ENCODE measurements at regions not wholly inside any gene's neighbourhood (a gene's known extent, or its start where the extent isn't known, plus 50 kb on each side); places are given as distances from the start of the nearest gene placed in this dataset.

DNA sequence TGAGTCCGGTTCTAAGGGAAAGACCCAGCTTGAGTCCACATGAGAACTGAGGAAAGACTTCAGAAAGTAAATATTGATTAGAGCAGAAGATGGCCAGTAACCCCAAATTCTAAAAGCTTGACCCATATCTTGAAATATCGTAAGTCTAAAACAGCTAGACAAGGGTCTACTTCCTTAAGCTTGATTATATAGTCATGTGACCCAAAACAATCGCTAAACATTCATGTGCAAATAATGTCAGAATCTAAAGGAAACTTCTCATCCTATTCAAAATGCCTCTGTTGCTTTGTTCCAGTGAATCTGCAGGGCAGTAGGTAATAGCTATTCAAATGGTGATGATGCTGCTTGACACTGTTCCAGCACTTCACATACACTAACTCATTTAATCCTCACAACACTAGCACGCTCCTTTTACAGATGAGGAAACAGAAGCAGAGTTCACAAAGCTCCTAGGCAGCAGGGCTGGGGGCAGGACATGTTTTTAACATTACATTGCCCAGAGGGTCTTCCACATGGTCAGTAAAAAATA lies 52.6 kb downstream of the TCF20 start:
- H3K4me3 ChIP-seq (ENCODE audit: low read depth, low read length), result no peak overlapping the region
- TF ChIP-seq, protein P1, sequence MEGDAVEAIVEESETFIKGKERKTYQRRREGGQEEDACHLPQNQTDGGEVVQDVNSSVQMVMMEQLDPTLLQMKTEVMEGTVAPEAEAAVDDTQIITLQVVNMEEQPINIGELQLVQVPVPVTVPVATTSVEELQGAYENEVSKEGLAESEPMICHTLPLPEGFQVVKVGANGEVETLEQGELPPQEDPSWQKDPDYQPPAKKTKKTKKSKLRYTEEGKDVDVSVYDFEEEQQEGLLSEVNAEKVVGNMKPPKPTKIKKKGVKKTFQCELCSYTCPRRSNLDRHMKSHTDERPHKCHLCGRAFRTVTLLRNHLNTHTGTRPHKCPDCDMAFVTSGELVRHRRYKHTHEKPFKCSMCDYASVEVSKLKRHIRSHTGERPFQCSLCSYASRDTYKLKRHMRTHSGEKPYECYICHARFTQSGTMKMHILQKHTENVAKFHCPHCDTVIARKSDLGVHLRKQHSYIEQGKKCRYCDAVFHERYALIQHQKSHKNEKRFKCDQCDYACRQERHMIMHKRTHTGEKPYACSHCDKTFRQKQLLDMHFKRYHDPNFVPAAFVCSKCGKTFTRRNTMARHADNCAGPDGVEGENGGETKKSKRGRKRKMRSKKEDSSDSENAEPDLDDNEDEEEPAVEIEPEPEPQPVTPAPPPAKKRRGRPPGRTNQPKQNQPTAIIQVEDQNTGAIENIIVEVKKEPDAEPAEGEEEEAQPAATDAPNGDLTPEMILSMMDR (conservative IDR thresholded peaks at IDR 0.05; ENCODE audit: low read depth, low read length), result no peak
- DNase-seq (ENCODE audit: low read depth), result no peak

DNA sequence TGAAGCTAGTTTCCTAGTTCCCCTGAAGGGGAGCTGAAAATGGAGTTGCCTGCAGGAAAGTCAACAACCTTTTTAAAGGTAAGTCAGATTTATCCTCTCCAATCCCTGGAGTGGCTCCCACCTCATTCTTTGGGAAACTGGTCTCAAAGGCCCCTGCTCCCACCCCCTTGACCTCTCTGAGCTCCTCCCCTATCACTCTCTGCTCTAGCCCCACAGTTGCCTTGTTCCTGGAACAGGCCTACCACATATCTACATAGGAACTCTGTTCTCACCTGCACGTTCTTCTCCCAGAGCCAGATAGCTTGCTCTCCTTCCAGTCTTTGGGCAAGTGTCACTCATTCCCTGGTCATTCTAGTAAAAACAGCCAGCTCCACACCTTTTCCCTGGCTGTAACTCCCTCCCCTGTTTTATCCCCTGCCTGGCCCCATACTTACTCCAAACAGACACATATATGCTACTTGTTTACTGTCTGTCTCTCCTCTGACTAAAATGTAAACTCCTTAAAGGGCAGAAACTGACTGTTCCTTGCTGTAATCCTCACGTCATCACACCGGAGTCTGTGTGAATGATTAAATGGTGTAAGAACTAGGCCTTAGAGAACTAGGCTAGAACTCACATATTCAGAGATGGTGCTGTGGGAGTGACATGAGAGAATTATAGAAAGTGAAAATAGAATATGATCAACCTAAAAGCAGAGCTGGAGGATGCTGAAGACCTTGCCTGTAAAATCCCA lies 53.3 kb downstream of the TCF20 start:
- H3K4me3 ChIP-seq (ENCODE audit: low read depth, low read length), result no peak overlapping the region
- TF ChIP-seq, protein P1 (conservative IDR thresholded peaks at IDR 0.05; ENCODE audit: low read depth, low read length), result no peak
- no peak for DNase-seq (ENCODE audit: low read depth)

DNA sequence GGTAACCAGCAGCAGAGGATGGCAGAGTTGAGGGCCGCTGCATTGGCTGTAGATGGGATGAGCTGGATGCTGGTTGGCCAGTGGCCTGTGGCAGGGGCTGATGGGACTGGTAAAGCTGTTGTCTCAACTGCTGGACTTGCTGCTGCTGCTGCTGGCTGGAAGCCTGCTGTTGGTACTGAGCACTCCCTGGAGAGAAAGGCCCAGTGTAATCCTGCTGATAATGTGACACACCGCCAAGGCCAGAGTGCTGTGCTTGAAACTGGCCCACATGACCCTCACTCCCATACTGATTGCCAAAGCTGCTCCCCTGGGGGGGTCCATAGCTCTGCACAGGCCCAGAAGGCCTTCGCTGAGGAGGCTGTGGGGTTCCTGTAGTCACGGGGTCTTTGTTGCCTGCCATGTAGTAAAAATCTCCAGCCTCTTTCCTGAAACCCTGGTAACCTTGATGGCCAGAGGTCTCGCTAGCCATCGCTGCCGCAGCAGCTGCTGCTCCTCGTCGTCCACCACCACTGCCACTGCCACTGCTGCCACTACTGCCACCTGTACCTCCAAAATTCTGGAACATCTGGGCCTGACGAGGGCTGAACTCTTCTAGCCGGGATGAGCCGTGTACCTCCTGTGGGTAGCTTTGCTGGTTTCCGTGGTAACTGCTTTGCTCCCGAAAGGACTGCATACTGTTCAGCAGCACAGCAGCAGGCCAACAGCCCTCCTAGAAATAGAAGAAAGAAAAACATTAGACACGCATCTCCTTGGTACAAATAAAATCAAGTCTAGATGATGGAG lies 55.6 kb downstream of the TCF20 start:
- no peak for DNase-seq (ENCODE audit: low read depth)
- no peak overlapping the region for H3K4me3 ChIP-seq (ENCODE audit: low read depth, low read length)
- TF ChIP-seq, protein P1 (conservative IDR thresholded peaks at IDR 0.05; ENCODE audit: low read depth, low read length), result no peak

DNA sequence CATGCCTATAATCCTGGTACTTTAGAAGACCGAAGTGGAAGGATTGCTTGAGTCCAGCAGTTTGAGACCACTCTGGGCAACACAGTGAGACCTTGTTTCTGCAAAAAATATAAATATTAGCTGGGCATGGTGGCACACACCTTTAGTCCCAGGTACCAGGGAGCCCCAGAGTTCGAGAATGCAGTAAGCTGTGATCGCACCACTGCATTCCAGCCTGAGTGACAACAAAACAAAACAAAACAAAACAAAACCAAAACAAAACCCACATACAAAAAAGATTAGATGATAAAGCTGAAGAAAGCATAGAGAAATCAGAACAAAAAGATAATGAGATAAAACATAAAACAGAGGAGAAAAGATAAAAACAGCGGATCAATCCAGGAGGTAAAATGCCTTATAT lies 62.1 kb downstream of the TCF20 start:
- H3K4me3 ChIP-seq (ENCODE audit: low read depth, low read length), result no peak overlapping the region
- TF ChIP-seq, protein P1 (conservative IDR thresholded peaks at IDR 0.05; ENCODE audit: low read depth, low read length), result no peak
- DNase-seq (ENCODE audit: low read depth), result no peak

DNA sequence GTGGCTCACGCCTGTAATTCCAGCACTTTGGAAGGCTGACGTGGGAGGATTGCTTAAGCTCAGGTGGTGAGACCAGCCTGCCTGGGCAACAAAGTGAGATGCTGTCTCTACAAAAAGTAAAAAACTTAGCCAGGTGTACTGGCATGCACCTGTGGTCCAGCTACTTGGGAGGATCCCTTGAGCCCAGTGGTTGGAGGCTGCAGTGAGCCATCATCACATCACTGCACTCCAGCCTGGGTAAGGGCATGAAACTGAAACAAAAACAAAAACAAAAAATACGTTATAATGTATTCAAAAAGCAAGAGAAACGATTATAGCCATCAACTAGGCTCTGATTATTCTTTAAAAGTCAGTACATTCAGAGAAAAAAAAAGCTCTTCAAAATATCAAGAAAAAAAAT lies 62.5 kb downstream of the TCF20 start:
- TF ChIP-seq, protein P1 (conservative IDR thresholded peaks at IDR 0.05; ENCODE audit: low read depth, low read length), result no peak
- no peak overlapping the region for H3K4me3 ChIP-seq (ENCODE audit: low read depth, low read length)
- no peak for DNase-seq (ENCODE audit: low read depth)

DNA sequence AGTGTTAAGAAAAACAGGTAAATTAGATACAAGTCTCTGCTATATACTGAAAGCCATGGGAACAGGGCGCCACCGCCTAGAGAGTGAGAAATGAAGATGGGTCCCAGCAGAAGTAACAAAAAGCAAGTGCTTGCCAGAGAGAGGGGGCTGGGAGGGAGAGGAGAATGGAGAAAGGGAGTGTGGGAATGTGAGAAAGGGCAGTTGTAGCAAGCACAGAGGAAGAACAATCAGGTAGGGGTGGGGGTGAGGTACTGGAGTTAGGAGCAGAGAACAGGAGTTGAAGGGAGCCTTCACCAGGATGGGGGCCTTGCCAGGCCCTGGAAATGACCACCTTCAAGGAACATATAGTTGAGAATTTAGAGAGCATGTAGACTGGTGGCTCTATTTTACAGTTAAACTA lies 66.8 kb downstream of the TCF20 start:
- TF ChIP-seq, protein P1 (conservative IDR thresholded peaks at IDR 0.05; ENCODE audit: low read depth, low read length), result no peak
- no peak for DNase-seq (ENCODE audit: low read depth)
- no peak overlapping the region for H3K4me3 ChIP-seq (ENCODE audit: low read depth, low read length)
